ENCODE measurements at regions not wholly inside any gene's neighbourhood (a gene's known extent, or its start where the extent isn't known, plus 50 kb on each side); places are given as distances from the start of the nearest gene placed in this dataset.

DNA sequence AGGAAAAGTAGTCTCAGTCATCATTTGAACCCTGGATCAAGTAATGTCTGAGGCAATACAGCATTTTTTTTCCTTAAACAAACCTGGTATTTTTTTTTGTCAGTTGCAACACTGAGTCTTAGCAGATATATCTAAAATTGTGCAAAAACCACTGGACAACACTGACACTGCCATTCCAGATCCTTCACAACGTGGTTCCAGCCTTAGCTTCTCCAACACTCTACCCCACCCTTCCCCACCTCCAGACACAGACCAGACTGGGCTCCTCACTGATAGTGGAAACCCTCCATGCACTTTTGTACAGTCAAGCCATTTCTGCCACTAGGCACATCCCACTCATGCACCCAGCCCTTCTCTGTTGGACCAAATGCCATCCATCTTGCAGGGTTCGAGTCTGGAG, 199.6 kb upstream of the CTNNB1 start:
- DNase-seq: no peak

DNA sequence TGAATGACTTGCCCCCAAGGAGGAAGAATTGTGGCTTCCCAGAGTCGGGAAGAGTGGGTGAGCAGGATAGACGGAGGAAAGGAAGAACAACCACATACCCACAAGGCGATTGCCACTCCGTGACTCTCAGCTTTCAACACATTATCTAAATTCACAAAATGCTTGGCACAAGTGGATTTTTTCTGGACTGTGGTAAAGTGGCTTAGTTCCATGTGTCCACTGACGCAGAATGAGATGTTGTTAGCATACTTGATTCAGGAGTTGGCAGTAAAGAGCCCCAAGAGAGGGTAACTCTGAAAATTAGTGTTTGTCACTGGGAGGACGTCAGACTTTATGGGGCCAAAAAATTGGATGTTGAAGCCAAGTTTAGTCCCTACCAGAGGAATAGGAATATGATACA, 198.8 kb upstream of the CTNNB1 start:
- no peak for DNase-seq

DNA sequence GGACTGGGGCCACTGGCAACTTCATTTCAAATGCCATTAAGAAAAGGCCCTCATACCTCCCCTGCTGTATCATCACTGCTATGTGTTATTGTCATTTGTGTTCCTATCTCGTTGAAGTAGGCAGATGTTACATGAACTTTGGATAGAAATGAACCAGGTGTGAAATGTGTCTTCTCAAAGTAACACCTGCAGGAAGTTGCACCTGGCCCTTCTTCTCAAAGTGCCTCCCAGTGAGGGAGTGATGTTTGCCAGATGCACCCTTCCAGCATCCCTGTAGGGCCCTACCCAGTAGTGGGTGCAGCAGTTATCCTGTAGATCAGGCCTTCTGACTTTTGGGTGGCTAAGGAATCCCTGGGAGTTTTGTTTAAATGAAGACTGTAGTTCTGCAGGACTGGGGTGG, 197.7 kb upstream of the CTNNB1 start:
- no peak for DNase-seq

DNA sequence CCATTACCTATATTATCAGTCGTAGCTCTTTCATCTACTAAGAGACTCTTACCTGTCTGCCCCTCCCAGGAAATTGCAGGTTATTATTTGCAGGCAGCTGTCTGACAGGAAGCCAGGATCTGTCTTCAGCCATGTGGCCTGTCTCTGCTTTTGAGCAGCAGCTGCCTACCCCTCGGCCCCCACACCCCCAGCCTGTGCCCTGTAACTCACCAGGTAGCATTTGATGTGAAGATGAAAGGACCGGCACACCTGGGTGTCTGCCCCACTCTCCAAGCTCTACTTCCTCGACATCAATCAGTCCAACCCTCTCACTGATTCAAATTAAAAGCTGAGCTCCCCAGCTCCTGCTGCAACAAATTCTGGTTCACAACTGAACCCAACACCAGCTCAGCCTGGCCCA, 197.2 kb upstream of the CTNNB1 start:
- no peak for DNase-seq

DNA sequence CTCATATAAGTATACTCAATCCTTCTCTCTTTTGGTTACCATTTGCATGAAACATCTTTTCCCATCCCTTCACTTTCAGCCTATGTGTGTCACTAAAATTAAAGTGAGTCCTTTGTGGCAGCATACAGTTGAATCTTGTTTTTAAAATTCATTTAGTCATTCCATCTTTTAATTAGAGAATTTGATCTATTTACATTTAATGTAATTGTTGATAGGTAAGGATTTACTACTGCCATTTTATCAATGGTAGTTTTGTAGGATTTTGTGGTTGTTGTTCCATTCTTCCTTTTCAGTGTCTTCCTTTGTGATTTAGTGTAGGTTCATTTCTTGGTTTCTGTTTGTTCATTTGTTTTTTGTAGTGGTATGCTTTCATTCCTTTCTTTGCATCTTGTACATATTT, 191.9 kb upstream of the CTNNB1 start:
- no peak for DNase-seq

DNA sequence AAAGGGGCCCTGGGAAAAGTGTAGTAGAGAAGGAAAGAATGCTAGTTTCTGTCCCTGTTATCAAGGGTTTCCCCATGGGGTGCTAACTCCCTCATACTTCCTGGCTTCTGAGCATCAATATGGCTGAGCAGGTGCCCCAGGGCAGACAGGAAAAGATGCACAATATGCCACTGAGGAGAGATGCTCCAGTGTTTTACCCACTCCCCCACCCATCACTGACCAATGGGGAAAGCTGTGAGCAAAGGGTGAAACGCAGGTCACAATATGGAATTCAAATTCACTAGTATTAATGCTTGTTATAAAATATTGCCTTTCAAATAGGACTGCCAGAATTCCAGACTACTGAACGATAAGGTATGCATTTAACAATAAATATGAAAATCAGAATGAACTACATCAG, 187.5 kb upstream of the CTNNB1 start:
- DNase-seq: no peak

DNA sequence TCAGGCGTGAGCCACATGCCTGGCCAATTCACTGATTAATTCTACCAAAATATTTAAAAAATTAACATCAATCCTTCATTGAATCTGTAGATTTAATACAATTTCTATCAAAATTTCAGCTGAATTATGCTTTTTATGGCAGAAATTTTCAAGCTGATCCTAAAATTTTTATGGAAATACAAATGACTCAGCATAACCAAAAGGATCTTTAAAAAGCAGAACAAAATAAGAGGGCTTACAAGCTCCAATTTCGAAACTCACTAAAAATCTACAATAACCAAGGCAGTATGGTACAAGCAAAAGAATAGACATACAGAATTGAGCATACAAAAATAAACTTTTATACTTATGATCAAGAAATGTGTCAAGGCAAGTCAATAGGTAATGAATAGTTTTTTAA, 180.4 kb upstream of the CTNNB1 start:
- no peak for DNase-seq

DNA sequence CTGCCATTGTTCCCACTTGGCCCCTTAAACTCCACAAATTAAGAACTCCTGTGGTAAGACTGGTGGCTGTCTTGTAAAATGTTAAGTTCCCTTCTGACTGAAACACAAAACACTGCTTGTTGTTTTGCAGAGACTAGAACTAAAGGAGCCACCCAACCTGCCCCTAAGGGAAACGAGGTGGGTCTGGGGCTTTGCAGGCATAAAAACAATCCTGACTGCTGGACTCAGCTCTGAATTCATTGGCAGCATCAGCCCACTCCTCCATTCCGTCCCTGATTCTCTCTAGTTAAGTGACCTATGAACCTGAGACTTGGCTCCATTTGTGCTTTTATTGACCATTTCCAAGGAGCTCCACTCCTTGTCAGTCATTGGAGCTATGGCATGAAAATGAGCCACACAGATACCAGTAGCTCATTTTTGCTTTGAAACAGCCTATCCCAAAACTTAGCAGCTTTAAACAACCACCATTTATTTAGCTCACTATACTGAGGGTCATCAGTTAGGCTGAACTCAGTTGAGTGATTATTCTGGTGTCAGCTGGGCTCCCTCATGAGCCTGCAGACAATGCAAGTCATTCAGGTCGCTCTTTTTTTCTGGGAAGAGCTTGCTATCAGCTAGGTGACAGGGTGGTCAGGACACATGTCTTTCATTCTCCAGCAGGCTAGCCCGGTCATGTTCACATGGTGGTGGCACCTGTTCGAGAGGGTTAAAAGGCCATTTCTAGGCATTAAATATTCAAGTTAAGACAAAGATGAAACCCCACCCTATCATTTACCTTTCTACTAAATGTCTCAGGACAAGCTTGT, 175.1 kb upstream of the CTNNB1 start:
- peak; percentile 81 for DNase-seq

DNA sequence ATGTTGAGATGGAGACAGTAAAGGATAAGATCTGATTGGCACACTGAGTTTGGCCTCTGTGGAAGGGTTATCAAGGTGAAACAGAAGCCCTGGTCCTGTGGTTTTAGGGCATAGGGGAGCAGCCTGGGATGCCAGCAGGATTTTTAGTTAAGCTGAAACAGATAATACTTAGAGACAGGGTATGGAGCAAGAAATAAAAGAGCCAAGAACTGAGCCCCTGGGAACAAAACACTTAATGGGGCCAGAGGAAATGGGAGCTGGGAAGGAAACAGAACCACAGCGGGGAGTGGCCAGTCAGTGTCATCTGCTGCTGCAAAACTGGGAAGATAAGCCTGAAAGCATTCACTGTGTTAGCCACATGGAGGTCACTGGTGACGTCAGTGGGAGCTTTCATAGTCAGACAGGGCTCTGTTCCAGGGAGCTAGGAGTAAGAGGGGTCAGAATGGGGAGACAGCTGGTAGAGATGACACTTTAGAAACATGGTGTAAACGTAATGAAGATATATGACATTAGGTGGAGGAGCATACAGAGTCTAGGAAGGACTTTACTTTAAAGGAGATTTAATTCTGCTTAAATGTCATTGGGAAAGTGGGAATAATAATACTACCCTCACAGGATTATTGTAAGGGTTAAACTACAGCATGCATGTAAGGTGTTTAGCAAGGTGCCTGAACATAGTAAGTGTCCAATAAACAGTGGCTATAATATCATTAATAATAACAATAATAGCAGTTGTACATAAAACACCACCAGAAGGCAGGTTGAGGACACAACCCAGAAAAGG, 172.7 kb upstream of the CTNNB1 start:
- DNase-seq: peak; percentile 78

DNA sequence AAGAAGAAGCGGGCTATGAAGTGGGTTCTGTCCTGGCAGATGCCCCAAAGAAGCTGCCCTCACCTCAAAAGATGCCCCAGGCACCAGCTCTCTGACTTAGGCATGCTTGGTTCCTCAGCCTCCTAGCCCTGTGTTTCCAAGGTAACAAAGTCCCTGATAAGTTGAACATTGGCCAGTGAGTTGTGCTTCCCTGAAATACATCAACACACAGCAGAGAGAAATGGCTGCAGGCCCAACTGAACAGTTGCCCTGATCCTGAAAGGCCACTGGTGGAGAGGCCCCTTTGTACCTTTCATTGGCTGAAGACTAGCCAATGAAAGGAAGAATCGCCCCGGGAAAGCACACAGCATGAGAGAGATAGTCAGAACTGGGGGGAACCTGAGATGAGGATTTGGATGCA, 169.9 kb upstream of the CTNNB1 start:
- DNase-seq: no peak

DNA sequence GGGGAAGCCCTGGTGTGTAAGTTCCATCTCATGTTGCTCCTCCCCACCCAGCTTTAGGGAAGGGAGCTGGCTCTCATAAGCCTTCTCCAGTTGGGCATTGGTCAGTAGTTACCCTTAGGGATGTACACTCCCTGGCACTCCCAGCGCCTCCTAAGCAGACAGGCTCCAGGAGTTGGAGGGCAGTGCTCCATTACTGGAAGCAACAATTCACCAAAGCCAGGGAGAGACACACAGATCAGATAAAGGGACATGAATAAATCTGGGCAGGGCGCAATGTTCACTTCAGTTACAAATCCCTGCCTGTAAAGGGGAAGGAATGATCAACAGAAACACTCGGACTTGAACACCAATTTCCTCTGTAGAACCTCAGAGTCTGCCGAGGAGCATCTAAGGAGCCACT, 169.1 kb upstream of the CTNNB1 start:
- DNase-seq: no peak

DNA sequence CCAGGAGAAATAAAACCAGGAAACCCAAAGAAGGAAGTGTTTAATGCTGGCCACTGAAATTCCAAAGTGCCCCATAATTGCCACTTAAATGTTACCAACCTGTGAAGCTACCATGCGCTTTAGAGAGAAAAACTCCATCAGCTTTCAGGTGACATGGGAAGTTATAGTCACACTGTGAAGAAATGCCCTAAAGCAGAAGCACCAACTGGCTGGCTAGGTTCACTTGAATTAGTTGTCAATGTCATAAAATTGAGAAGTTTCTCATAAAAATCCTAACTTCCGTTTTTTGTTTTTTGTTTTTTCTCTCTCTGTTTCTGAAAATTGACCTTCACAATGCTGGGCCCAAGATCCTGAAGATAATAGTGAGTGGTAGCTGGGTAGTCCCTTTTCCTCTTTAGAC, 167.9 kb upstream of the CTNNB1 start:
- DNase-seq: no peak

DNA sequence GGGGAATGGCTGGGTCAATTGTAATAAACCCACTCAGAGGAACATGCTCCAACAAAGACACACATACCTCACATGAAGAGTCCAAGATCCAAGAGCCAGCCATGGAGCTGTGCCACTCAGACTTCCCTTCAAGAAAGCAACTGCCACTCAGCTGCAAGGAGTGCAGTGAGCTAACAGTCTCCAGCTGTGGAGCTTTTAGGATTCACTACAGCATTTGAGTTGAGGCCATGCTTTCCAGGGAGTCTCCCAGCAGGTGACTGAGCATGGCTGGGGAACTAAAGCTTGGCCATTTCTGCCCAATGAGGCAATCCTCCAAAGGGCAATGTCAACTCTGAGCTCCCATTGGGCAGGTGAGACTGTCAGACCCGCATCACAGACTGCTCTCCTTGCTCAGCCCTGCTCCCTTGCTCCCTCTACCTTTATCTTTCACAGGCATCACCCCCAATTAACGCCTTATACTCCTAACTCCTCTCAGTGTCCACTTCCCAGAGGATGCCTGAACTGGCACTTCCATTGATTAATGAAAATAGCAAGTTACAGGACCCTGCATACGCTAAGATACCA, 165.3 kb upstream of the CTNNB1 start:
- DNase-seq: peak; percentile 44

DNA sequence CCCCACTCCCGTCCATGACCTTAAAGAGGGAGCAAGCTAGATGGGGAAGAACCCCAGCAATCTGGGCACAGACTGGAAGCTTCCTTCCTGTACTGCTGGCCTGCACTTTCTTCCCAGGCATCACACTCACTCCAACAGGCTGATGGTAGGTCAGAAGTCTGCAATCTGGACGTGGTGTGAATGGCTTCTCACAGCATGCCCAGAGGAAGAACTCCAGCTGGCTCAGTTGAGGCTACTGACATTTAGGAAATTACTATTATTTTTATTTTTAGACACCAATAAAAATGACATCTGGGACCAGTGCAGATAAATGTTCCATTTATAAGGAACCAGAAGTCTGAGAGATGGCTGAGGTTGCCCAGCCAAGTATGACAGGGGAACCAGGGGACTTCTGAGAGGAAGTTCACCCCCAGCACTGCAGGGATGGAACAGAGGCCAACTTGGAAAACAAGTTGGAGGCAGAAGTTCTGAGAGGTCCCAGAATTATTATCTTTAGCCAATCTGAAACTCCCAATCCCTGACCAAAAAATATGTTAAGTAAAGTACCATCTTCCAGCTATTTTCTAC, 163.8 kb upstream of the CTNNB1 start:
- no peak for DNase-seq

DNA sequence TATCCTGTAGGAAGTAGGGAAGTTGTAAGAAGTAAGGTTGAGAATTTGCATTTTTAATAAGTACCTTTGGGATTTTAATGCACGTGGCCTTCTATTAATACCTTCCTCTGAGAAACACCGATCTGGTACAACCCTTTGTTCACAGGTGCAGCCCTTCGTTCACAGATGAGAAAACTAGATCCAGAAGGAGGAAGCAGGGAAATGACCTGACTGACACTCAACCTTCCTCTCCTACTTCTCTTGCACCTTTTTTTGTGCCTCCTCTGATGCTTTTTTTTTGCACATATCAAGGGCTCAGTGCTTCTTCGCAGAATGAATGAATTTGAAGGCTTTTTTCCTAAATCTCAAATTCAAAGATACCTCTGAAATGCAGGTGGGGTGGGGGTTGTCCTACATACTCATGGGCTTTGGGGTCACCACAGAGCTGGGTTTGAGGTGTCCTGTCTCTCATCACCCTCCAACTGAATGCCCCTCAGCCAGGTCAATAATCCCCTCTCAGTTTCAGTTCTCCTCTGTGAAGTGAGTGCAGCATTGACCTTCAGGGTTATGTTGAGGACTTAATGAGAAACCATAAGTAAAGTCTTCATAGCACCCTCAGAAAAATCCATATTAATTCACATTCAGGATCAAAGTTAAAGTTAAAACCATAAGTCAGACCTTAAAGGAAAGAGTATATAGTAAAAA, 161.5 kb upstream of the CTNNB1 start:
- DNase-seq: no peak

DNA sequence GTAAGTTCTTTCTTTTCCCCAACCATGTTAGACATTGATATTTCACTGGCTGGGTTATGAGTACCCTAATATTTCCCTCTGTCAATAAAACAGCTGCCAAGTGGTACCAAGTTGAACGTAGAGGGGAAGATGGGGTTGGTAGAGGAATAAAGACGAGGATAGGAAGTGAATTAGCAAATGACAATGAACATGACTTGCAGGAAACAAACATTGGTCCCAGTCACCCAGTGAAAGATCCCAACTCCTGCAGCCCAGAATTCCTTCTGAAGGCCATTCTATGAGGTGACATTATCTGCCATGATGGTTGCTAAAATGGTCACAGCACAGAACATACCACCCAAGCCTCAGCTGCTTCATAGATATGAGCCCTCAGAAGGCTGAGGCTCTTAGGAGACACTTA, 159.0 kb upstream of the CTNNB1 start:
- DNase-seq: no peak

DNA sequence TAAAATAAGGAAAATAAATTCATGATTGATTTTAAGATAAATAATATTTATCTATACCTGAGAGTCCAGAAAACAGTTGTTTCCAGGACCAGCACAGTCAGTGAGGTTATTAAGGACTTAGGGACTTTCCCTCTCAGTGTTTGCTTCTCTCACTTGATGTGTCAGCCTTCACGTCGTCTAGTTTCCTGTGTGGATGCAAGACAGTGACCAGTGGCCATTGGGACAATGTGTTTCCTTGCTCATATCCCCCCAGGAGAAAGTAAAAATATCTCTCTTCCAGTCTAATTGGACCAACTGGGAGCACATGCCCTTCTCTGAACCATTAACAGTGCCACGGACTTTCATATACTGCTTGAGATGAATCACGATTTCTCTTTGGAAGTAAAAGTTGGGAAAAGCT, 157.8 kb upstream of the CTNNB1 start:
- DNase-seq: no peak

DNA sequence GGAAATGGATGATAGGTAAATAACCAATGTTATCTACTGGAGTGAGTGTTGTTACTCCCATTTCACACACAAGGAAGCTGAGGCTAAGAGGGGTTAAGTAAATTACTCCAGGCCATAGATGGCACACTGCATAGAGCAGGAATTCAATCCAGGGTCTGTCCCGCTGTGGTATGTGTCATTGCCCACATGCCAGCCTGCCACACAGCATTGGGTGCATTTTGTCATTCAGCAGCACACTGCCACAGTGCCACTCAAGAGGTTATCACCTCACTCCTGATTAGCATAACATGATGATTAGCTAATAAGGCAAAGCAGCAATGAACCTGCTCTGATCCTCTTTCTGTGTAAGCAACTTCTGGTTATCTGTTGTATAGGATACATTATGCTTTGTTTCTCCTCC, 157.4 kb upstream of the CTNNB1 start:
- no peak for DNase-seq

DNA sequence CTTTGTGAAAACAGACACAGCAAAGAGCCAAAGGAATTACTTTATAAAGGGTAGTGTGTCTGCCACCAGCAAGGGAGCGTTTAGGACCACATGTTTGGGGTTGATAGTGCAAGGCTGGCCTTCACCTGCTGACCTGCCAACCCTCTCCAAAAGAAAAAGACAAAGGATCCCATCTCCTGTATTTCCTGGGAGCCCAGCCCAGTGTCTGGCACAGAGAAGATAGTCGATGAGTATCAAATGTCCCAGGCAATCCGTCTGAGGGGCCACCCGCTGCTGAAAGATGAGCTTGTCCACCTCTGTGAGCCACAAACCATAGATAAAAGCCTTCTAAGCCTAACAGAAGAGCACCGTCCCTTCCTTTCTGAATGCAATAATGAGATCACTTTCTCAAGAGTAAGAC, 154.8 kb upstream of the CTNNB1 start:
- DNase-seq: no peak

DNA sequence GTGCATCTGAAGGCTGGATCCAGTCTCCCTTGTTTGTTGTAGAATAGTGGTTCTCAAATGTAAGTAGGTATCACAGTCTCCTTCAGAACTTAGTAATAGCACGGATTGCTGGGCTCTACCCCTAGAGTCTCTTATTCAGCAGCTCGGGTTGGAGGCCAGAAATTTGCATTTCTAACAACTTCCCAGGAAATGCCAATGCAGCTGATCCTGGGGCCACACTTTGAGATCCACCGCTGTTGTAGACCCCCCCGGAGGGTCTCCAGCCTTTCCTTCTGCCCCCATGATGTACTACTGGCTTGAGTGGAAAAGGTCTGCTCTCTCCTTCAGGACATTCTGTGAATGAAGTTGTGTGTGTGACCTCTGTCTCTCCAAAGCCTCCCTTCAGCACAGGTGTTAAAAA, 153.8 kb upstream of the CTNNB1 start:
- no peak for DNase-seq

DNA sequence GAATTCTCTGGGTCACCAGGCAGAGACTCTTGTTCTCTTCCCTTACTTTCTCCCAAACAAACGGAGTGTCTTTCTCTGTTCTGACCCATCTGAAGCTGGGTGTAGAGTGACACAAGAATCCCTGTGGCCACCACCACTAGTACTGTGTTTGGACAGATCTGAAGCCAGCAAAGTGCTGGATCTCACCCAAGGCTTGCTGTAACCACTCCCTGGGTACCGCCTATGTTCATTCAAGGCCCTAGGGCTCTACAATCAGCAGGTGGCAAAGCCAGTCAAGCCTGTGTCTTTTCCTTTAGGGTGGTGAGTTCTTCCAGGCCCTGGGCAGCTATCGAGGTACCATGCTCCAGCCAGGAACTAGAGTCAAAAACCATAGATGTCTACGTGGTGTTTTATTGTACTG, 149.2 kb upstream of the CTNNB1 start:
- DNase-seq: no peak

DNA sequence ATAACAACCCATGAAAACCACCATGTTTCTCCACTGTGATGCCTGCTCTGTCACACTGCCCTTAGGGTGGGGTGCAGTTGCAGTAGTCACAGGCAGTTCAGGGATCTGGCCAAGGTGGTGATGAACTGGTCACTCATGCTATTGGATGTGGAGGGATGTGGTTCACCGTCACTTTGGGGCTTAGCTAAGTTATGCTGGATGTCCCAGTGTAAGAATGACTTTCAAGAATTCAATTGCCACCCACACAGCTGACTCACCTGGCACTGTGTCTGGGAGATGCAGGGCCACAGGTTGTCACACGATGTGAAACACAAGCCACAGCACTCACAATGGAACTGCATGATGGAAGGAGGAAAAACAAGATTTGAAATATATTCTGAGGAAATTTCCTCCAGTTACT, 146.1 kb upstream of the CTNNB1 start:
- no peak for DNase-seq

DNA sequence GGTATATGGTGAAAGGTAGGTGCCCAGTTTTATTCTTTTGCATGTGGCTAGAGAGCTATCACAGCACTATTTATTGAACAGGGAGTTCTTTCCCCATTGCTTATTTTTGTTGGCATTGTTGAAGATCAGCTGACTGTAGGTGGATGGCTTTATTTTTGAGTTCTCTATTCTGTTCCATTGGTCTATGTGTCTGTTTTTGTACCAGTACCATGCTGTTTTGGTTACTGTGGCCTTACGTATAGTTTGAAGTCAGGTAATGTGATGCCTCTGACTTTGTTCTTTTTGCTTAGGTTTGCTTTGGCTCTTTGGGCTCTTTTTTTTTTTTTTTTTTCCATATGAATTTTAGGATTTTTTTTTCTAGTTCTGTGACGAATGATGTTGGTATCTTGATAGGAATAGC, 139.2 kb upstream of the CTNNB1 start:
- no peak for DNase-seq

All from islet precursor cell (in vitro differentiated cells).